A673 (cell line): ENCODE measurements at regions not wholly inside any gene's neighbourhood (a gene's known extent, or its start where the extent isn't known, plus 50 kb on each side); places are given as distances from the start of the nearest gene placed in this dataset.
"Not testable (repeated sequence)": the region's sequence is repeated elsewhere in the genome, so short reads cannot be mapped to it uniquely, and the experiment has no call there.

ENCODE experiments used
- BruUV-seq: library from RNA; stranded (reverse); fragments of 400-500 nt; replicated peaks from 2 replicates; lab custom pipeline; 2021; lab: Mats Ljungman, UMichigan
- CTCF ChIA-PET: fragments of 300-600 bp; sonication (Branson Sonifier 250); formaldehyde crosslinking; loops from one replicate; lab custom pipeline; 2022; ENCODE audit warnings: antibody characterized with exemption; lab: Charles Lee
- POLR2A ChIA-PET: fragments of 300-600 bp; sonication (Branson Sonifier 250); formaldehyde crosslinking; loops from one replicate; lab custom pipeline; 2022; ENCODE audit warnings: antibody characterized with exemption; ENCODE audit not compliant: low non-redundant PET; lab: Charles Lee
- DNase-seq: peaks from one replicate; pipeline ENCODE4 v3.0.0-alpha.2; 2015; ENCODE audit warnings: low spot score
- H3K27ac ChIP-seq: fragments of 200-600 bp; sonication (generic); 2 replicates; pipeline ENCODE4 v1.5.1; 2016; ENCODE audit warnings: mixed run types, low read depth, mild to moderate bottlenecking, mixed read lengths, antibody characterized with exemption, low read length; ENCODE audit not compliant: poor library complexity, severe bottlenecking
- H3K27me3 ChIP-seq: fragments of 200-600 bp; sonication (generic); replicated peaks from 2 replicates; pipeline ENCODE4 v1.6.1; 2017; ENCODE audit warnings: mixed run types, low read depth, mild to moderate bottlenecking, mixed read lengths, antibody characterized with exemption, low read length; ENCODE audit not compliant: insufficient read depth, poor library complexity
- H3K36me3 ChIP-seq: fragments of 200-600 bp; sonication (generic); 2 replicates; pipeline ENCODE4 v1.6.1; 2016; ENCODE audit warnings: mixed run types, mild to moderate bottlenecking, mixed read lengths, antibody characterized with exemption, low read length; ENCODE audit not compliant: insufficient read depth, poor library complexity, severe bottlenecking
- H3K4me1 ChIP-seq: fragments of 200-600 bp; sonication (generic); 2 replicates; pipeline ENCODE4 v1.6.1; 2017; ENCODE audit warnings: mixed run types, mild to moderate bottlenecking, mixed read lengths, antibody characterized with exemption, low read length; ENCODE audit not compliant: insufficient read depth, poor library complexity, severe bottlenecking
- H3K4me3 ChIP-seq: fragments of 200-600 bp; sonication (generic); 2 replicates; pipeline ENCODE4 v1.5.1; 2016; ENCODE audit warnings: low read depth, mixed run types, mild to moderate bottlenecking, mixed read lengths, low read length; ENCODE audit not compliant: poor library complexity, severe bottlenecking
- H3K9me3 ChIP-seq: fragments of 200-600 bp; sonication (generic); 2 replicates; pipeline ENCODE4 v1.6.1; 2016; ENCODE audit warnings: mixed run types, low read depth, mild to moderate bottlenecking, mixed read lengths, antibody characterized with exemption, low read length; ENCODE audit not compliant: poor library complexity, severe bottlenecking
- EZH2 ChIP-seq: fragments of 200-600 bp; sonication (generic); IDR thresholded peaks from 2 replicates; pipeline ENCODE4 v1.6.1; 2017; ENCODE audit warnings: borderline replicate concordance, low read depth, mild to moderate bottlenecking, mixed read lengths, antibody characterized with exemption, low read length; ENCODE audit not compliant: poor library complexity, severe bottlenecking
- intact Hi-C: fragments of 100-400 bp; cut with micrococcal nuclease; formaldehyde crosslinking; loops from one replicate; pipeline ENCODE4 v1.10.0; 2022; ENCODE audit not compliant: unreplicated experiment
- TF ChIP-seq, protein P1 (sequence below): fragments of 300-800, 200-600 bp; sonication (generic); conservative IDR thresholded peaks from 2 replicates; pipeline ENCODE4 v1.5.1; 2017; ENCODE audit warnings: low read depth, mild to moderate bottlenecking, antibody characterized with exemption, low read length, moderate library complexity, mixed read lengths

DNA sequence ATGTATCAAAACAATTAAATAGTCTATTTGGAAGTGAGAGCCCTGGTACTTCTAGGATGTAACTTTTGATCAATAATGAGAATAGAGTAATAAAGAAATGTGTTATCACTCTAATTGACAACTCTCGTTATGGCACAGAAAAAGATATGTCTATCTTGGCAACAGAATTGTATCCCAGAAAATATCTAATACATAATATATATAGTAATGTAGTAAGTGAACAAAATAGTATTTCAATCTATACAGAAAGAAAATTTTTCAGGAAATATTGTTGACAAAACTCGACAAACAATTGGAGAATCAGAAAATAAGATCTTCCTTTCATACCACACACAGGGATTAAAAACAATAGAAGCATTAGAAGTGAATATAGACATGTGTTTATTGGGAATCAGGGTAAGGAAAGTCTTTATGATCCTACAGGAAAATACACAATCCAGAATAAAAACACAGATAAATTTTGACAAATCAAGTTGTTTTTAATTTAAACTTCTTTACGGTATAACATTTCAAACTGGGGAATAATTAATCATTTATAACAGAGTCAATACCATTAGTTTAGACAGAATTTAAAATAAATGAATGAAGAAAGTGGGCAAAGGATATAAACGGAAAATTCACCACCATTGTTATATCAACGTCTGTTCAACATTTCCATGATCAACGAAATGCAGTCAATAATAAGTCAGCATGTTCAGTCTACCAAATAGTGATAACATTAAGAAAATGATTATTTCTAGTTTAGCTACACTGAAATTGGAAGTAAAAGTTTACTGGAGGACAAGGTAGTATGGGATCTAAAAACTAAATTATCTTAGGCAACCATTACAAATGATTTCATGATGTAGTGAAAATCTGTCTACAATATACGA, 1526.5 kb upstream of the TPTE start:
- Histone ChIP-seq H3K27me3 (no peaks in the 10 kb centered on the region), H3K4me1 (no peaks in the 10 kb centered on the region), H3K27ac (no peak overlapping the region), H3K9me3 (peaks cover 85% of the 10 kb centered on the region), H3K36me3 (no peaks in the 10 kb centered on the region), H3K4me3 (no peak overlapping the region)
- no peak for TF ChIP-seq EZH2
- TF ChIP-seq, protein P1, sequence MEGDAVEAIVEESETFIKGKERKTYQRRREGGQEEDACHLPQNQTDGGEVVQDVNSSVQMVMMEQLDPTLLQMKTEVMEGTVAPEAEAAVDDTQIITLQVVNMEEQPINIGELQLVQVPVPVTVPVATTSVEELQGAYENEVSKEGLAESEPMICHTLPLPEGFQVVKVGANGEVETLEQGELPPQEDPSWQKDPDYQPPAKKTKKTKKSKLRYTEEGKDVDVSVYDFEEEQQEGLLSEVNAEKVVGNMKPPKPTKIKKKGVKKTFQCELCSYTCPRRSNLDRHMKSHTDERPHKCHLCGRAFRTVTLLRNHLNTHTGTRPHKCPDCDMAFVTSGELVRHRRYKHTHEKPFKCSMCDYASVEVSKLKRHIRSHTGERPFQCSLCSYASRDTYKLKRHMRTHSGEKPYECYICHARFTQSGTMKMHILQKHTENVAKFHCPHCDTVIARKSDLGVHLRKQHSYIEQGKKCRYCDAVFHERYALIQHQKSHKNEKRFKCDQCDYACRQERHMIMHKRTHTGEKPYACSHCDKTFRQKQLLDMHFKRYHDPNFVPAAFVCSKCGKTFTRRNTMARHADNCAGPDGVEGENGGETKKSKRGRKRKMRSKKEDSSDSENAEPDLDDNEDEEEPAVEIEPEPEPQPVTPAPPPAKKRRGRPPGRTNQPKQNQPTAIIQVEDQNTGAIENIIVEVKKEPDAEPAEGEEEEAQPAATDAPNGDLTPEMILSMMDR: no peak
- ChIA-PET CTCF (no interaction called here), POLR2A (no interaction called here)
- DNase-seq: no peak
- no TSS peak for BruUV-seq
- intact Hi-C loops: no loop called here

DNA sequence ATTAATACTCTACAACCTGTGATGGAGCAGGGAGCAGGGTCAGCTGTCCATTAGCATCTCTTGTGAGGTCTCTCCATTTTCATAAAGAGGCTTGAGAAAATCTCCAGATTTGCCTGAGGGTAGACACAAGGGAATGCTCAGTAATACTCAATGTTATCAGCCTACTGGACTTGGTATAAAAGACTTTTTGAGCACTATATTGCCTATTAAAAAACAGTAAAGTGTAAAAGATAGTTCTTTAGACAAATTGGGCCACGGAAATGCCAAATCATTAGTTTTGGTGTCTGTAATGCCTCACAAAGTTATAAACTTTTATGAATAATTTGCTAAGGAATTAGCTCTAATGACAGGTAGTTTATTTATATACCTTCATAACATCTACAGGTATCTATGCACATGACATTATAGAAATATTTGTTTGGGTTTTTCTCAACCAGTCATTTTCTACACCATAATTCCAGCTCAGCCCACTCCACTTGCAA, 1524.9 kb upstream of the TPTE start:
- DNase-seq, H3K27me3 ChIP-seq, POLR2A ChIA-PET, intact Hi-C loops, H3K4me1 ChIP-seq, CTCF ChIA-PET, BruUV-seq, H3K27ac ChIP-seq, H3K36me3 ChIP-seq, H3K4me3 ChIP-seq: not testable (repeated sequence)
- H3K9me3 ChIP-seq: peaks cover 70% of the 10 kb centered on the region

DNA sequence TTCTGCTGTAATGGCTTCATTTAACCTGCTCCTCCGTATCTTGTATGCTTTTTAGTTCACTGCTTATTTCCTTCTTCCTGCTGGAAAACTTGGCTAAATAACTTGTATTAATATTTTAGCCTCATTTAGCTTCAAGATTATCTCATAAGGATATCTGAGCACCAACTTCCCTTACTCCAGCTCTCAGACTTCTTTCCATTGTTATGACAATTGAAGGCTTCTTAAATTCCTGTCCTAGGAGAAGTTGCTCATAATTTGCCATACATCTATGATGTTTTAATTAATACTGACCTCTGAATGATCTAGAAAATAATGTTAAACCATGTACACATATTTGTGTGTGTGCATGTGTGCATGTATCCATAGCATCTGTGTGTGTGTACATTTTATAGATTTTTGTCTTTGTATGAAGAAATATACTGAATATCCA, 1524.4 kb upstream of the TPTE start:
- Histone ChIP-seq H3K4me3 (no peak overlapping the region), H3K27ac (no peak overlapping the region), H3K27me3 (no peaks in the 10 kb centered on the region), H3K4me1 (no peaks in the 10 kb centered on the region), H3K9me3 (peaks cover 65% of the 10 kb centered on the region), H3K36me3 (no peaks in the 10 kb centered on the region)
- intact Hi-C loops: no loop called here
- DNase-seq: no peak
- POLR2A ChIA-PET: no interaction called here
- TF ChIP-seq, protein P1: no peak
- TF ChIP-seq EZH2: no peak
- CTCF ChIA-PET: no interaction called here
- no TSS peak for BruUV-seq

DNA sequence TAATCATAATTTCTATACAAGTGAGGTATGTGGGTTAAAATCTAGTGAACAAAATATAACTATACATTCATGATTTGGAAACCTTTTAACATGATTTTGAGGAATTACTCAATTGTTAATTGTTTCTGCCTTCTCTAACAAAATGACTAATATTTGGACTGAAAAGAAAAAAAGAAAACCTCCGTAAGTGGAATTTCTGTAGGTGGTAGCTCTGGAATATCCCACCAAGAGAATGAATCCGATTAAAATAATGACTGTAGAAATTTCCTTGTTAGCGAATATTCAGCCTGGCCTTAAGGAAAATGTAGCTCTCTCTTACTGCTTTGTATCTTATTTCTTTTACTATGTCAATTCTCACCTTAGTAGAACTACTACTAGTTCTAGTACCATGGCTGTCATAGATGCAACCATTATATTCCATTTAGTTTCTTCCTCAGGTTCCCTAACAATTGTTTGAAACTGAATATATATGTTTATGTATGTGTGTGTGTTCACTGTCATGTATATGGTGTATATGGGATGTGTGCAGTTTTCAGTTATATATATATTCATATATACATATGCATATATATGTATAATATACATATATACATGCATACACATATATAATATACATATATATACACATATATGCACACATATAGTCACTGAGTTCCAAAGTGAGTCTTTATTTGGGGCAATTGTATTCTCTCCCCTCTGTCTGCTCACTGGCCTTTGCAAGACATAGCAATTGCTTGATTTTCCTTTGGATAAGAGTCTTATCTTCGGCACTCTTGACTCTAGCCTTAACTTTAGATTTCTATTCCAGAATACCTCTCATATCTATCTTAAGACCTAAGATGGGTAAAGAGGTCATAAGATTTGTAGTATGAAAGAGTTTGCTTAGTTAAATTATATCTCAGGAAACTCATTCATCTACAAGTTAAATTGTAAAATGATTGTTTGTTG, 1523.7 kb upstream of the TPTE start:
- H3K9me3 ChIP-seq: peaks cover 58% of the 10 kb centered on the region
- H3K36me3 ChIP-seq, H3K4me3 ChIP-seq, CTCF ChIA-PET, POLR2A ChIA-PET, H3K27me3 ChIP-seq, BruUV-seq, H3K27ac ChIP-seq, H3K4me1 ChIP-seq, intact Hi-C loops, DNase-seq: not testable (repeated sequence)

DNA sequence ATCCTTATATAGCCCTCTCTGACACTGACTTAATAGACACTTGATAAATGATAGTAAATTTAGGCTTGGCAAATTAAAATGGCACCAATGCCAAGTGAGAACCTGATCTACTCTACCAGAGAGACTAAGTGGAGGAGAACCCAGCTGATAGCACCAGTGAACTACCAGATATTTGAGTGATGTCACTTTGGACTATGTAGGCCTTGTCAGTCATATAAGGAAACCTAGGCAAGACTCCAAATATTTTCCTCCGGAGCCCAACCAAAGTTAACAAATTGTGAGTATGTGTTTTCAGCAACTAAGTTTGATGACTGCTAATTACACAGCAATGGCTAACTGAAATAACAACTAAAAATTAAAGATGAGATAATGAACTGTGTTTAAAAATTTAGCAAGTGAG, 1522.9 kb upstream of the TPTE start:
- intact Hi-C loops, BruUV-seq, H3K4me1 ChIP-seq, H3K27ac ChIP-seq, CTCF ChIA-PET, POLR2A ChIA-PET, H3K36me3 ChIP-seq, DNase-seq, H3K4me3 ChIP-seq, H3K27me3 ChIP-seq: not testable (repeated sequence)
- peaks cover 55% of the 10 kb centered on the region for H3K9me3 ChIP-seq
